ENCODE measurements at regions not wholly inside any gene's neighbourhood (a gene's known extent, or its start where the extent isn't known, plus 50 kb on each side); places are given as distances from the start of the nearest gene placed in this dataset.

DNA sequence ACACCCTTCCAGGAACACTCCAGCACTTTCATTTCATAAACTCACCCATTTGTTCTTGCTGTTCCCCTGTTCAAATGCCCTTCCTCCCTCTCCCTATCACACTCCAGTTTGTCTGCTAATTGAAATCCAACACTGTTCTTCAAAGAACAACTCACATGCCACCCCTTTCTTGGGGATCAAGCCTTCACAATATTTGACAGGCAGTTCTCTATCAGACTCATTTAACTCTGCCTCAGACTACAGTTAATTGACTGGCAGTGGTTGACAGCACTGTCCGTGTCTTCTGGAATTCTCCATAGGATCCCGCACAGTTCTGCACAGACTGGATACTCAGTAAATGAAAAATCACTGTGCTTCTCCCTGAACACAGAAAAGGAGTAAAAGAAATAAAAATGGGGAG is 87.8 kb downstream of the PMP22 start:
- DNase-seq (ENCODE audit: low read depth in 1 of 2, low spot score in 1 of 2), result no peak
- TF ChIP-seq JUND (IDR thresholded peaks at IDR 0.05; ENCODE audit: low read depth), result no peak

DNA sequence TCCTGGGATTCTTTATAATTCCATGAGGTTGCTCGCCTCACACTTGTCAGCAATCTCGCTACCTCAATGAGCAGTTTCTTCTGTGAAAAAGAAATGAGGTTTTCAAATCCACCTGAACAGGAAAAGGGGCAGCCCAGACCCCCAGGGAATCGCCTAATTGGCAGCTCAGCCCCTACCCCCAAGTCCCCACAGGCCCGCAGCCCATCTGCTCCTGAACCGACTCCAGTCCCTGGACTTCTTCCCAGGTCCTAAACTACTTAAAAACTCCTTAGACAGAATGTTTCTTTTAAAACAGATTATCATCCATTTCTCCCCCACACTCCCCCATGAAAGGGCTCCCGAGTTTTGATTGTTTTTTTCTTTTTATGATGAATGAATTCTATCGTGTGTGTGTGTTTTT is 89.8 kb downstream of the PMP22 start:
- TF ChIP-seq JUND (IDR thresholded peaks at IDR 0.05; ENCODE audit: low read depth), result no peak
- in situ Hi-C loops (cut with HindIII; ENCODE audit: low pct_unique_long_range_greater_than_20kb, low sequenced_read_pairs), result no loop called here
- no peak for DNase-seq (ENCODE audit: low read depth in 1 of 2, low spot score in 1 of 2)

More for the DNA sequence above, 87.8 kb downstream of the PMP22 start:
- in situ Hi-C loops (cut with HindIII; ENCODE audit: low pct_unique_long_range_greater_than_20kb, low sequenced_read_pairs), result no loop called here

DNA sequence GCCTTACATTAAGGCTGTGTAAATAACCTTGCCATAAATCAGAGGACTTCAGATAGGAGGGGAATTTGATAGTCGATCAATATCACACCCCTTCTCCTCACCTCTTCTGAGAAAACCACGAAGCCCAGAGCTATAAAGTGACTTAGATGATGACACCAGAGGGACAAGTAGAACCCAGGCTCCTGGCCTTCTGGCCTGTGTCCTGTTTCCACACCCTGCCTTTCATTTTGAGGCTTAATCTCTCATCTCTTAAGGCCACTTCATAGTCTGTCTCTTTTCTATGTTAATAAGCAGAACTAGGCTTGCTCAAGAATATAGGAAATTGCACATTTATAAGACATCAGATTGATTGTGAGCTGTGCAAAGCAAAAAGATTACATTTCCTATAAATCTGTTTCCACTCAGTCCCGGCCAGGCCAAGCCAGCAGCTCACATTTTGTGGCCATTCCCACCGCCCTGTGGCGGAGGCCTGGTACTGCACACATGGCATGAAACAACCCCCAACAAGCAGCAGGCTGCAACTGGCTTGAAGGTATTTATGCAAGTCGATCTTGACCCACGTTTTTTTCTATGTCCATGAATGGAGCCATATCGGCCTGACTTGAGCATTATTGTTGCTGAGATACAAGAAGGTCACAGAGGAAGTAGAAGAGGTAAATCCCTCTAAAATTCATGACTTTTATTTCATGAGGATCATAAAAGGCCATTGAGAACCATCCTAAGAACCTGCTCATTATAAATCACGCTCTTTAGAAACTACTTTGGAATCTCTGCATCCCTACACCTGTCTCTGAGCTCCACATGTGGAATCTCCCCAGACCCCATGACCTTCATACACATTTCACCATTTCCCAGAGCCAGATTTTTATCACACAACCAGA is 93.7 kb downstream of the PMP22 start:
- no peak for TF ChIP-seq JUND (IDR thresholded peaks at IDR 0.05; ENCODE audit: low read depth)
- in situ Hi-C loops (cut with HindIII; ENCODE audit: low pct_unique_long_range_greater_than_20kb, low sequenced_read_pairs), result no loop called here
- peak; percentile 23 to 68 for DNase-seq (ENCODE audit: low read depth in 1 of 2, low spot score in 1 of 2)

DNA sequence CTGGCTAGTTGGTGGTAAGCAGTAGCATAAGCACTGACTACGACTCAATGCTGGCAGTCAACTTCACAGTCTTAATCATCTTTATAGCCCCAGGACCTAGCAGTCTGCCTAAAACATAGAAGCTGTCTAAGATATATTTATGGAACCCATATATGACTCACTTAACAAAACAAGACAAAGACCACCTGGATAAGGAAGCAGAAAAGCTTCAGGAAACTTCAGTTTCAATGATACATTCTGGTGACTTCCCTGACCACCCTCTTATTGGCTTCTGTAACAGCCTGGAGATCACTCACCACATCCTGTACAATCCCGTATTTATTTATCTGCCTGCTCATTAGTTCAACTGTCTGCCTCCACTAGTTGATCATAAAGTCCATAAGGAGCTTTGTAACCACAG is 95.5 kb downstream of the PMP22 start:
- TF ChIP-seq JUND (IDR thresholded peaks at IDR 0.05; ENCODE audit: low read depth), result no peak
- in situ Hi-C loops (cut with HindIII; ENCODE audit: low pct_unique_long_range_greater_than_20kb, low sequenced_read_pairs), result no loop called here
- DNase-seq (ENCODE audit: low read depth in 1 of 2, low spot score in 1 of 2), result no peak

DNA sequence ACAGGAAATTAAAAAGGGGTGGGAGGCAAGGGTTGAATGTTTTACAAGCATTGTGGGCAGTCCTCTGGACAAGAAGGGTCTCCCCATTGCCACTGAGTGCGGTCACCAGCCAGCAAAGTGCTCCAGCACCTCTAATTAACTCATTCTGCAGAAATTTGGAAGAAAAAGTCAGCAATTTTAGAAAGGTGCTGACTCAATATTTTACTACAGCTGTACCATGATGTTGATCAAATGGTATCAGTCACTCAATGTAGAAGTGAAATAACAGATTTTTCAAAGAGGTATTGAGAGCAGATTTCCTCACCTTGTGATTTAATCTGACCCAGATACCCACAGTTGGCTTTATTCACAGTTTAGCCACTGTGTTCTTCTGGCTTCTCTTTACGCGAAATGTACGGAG is 96.7 kb downstream of the PMP22 start:
- DNase-seq (ENCODE audit: low read depth in 1 of 2, low spot score in 1 of 2), result no peak
- in situ Hi-C loops (cut with HindIII; ENCODE audit: low pct_unique_long_range_greater_than_20kb, low sequenced_read_pairs), result no loop called here
- TF ChIP-seq JUND (IDR thresholded peaks at IDR 0.05; ENCODE audit: low read depth), result no peak

DNA sequence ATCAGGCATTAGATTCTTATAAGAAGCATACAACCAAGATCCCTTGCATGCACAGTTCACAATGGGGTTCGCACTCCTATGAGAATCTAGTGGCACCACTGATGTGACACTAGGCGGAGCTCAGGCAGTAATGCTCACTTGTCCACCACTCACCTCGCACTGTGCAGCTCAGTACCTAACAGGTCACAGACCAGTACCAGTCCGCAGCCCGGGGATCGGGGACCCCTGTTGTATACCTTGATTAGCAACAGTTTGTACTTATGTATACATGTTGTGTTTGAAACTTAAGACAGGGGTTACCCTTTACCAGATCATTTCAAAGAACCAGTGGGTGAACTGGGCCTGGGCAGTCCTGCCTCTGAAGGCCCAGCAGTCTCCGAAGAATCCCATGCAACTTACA is 103.7 kb downstream of the PMP22 start:
- DNase-seq (ENCODE audit: low read depth in 1 of 2, low spot score in 1 of 2), result no peak
- TF ChIP-seq JUND (IDR thresholded peaks at IDR 0.05; ENCODE audit: low read depth), result no peak
- in situ Hi-C loops (cut with HindIII; ENCODE audit: low pct_unique_long_range_greater_than_20kb, low sequenced_read_pairs), result no loop called here

DNA sequence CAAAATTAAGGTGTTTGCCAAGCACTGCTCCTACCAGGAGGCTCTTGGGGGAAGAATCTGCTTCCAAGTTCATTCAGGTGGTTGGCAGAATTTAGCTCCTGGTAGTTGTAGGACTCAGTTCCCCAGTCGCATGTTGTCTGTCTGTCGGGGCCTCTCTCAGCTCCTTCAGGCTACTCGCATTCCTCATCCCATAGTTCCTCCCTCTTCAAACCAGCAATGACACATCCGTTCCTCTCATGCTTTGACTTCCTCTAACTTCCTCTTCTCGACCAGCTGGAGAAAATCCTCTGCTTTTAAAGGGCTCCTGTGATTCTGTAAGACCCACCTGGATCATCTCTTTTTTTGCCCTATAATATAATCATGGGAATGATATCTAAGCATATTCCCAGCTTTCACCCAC is 108.1 kb downstream of the PMP22 start:
- TF ChIP-seq JUND (IDR thresholded peaks at IDR 0.05; ENCODE audit: low read depth), result no peak
- in situ Hi-C loops (cut with HindIII; ENCODE audit: low pct_unique_long_range_greater_than_20kb, low sequenced_read_pairs), result no loop called here
- DNase-seq (ENCODE audit: low read depth in 1 of 2, low spot score in 1 of 2), result no peak

DNA sequence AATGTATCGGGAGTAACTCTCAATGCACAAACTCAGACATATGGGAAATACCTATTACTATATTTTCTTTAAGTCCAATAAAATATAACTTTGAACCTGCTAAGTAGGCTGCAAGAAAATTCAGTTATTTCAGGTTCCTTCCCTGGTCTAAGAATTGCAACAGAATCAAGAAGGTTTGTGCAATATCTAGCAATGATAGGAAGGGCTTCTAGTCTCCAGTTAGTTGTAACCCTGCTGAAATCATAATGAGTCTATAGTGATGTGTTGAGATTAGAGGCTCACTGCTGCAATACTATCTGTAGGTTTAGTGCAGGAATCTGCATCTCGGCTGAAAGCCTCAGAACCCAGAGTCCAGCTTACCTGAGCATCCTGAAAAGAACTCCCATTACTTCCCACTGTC is 110.5 kb downstream of the PMP22 start:
- no peak for DNase-seq (ENCODE audit: low read depth in 1 of 2, low spot score in 1 of 2)
- in situ Hi-C loops (cut with HindIII; ENCODE audit: low pct_unique_long_range_greater_than_20kb, low sequenced_read_pairs), result no loop called here
- no peak for TF ChIP-seq JUND (IDR thresholded peaks at IDR 0.05; ENCODE audit: low read depth)

DNA sequence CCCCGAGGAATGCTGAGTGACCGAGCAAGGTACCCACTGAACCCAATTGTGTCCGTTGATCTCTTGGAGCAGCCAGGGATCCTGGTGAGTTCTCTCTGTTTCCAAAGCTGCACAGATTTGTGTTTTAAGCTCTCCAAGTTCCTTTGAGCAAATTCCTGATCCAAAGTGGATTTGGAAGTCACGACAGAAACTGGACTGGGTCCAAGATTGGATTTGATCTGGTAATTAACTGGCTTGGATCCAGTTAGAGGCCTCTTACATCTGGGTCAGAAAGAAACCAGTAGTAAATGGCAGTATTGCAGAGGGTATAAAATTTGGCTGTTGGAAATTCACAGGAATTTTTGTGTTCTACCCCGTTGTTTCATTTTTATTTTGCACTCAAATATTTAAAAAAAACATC is 119.5 kb downstream of the PMP22 start:
- in situ Hi-C loops (cut with HindIII; ENCODE audit: low pct_unique_long_range_greater_than_20kb, low sequenced_read_pairs), result no loop called here
- no peak for TF ChIP-seq JUND (IDR thresholded peaks at IDR 0.05; ENCODE audit: low read depth)
- DNase-seq (ENCODE audit: low read depth in 1 of 2, low spot score in 1 of 2), result no peak

DNA sequence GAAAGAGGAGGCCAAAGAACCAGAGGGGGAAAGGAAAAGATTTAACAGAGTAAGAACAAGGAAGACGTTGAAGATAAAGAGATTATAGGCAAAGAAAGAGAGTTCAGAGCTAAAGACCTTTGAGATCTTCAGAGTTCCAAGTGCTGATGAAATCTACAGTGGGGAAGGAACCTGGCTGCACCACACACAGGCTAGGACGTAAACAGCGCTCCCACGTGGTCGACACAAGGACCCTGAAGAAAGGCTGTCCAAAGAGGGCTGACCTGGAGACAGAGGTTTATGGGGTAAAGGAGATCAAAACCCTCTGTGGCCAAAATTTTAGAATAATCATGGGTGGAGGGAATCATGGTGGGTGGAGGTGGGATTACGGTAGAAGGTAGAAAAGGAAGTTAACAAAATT is 121.6 kb downstream of the PMP22 start:
- no peak for TF ChIP-seq JUND (IDR thresholded peaks at IDR 0.05; ENCODE audit: low read depth)
- no peak for DNase-seq (ENCODE audit: low read depth in 1 of 2, low spot score in 1 of 2)
- in situ Hi-C loops (cut with HindIII; ENCODE audit: low pct_unique_long_range_greater_than_20kb, low sequenced_read_pairs), result no loop called here

DNA sequence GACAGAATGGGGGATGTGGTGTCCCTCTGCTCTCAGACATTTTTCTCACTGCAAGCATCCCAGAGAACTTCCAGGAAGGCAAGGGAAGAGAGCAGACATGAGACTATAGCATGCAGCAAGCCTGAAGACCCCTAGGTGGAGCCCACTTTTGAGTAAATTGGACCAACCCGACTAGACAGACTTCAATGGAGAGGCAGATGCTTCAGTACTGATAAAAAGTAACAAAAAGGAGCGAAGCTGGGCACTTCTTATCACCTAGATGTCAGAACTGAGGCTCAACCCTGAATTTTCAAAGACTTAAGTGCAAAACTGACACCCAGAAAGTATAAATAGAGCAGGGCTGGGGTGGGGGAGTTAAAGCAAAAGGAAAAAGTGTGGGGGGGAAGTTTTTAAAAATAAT is 130.8 kb downstream of the PMP22 start:
- no peak for TF ChIP-seq JUND (IDR thresholded peaks at IDR 0.05; ENCODE audit: low read depth)
- in situ Hi-C loops (cut with HindIII; ENCODE audit: low pct_unique_long_range_greater_than_20kb, low sequenced_read_pairs), result no loop called here
- DNase-seq (ENCODE audit: low read depth in 1 of 2, low spot score in 1 of 2), result no peak

DNA sequence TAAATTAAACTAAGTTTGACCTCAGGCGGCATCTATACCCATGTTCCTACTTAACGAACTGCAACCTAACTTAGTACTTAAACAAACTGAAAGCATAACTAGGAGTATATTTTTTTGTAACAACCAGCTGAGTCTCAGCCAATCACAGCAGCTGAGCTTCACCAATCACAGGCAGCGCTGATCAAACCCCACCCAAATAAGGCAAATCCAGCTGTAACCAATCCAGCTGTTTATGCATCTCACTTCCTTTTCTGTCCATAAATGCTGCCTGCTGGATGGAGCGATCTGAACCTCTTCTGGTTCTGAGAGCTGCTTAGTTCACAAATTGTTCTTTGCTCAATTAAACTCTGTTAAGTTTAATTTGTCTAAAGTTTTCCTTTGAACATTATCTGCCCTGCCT is 131.3 kb downstream of the PMP22 start:
- in situ Hi-C loops (cut with HindIII; ENCODE audit: low pct_unique_long_range_greater_than_20kb, low sequenced_read_pairs), result no loop called here
- DNase-seq (ENCODE audit: low read depth in 1 of 2, low spot score in 1 of 2), result no peak
- TF ChIP-seq JUND (IDR thresholded peaks at IDR 0.05; ENCODE audit: low read depth), result no peak

DNA sequence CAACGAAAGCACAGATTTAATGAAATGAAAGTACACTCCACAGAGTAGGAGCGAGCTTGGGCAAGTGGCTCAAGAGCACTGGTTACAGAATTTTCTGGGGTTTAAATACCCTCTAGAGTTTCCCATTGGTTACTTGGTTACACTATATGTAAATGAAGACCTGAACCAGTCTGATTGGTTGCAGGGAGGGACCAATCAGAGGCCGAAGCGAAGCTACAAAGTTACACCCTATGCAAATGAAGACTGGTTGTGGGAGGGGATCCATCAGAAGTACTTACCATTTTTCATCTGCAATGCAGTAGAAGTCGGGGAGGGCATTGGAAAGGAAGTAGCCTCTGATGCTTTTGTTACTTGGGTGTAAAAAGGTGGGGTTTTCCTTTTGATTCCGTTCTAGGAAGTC is 132.0 kb downstream of the PMP22 start:
- in situ Hi-C loops (cut with HindIII; ENCODE audit: low pct_unique_long_range_greater_than_20kb, low sequenced_read_pairs), result no loop called here
- TF ChIP-seq JUND (IDR thresholded peaks at IDR 0.05; ENCODE audit: low read depth), result no peak
- DNase-seq (ENCODE audit: low read depth in 1 of 2, low spot score in 1 of 2), result peak in 1 of 2 experiments; percentile 8

DNA sequence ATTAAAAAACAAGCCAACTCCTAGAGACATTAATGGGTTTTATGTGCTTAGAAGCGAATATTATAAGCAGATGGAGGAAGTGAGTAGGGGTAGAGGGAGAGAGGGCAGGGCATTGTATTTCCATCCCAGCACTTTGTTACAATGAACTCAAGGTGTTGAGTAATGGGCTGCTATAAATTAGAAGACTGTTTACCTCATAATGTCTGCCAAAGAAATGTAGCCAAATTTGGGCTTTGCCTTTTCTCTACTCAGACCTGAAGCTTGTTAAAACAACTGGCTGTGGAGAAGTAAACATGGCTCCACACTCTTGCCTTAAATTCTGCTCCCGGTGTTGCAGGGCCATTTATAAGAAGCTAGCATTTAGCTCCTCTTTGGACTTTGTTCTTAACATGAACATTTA is 134.7 kb downstream of the PMP22 start:
- in situ Hi-C loops (cut with HindIII; ENCODE audit: low pct_unique_long_range_greater_than_20kb, low sequenced_read_pairs), result no loop called here
- no peak for TF ChIP-seq JUND (IDR thresholded peaks at IDR 0.05; ENCODE audit: low read depth)
- DNase-seq (ENCODE audit: low read depth in 1 of 2, low spot score in 1 of 2), result no peak
